HG02588 (cell line): ENCODE measurements at regions not wholly inside any gene's neighbourhood (a gene's known extent, or its start where the extent isn't known, plus 50 kb on each side); places are given as distances from the start of the nearest gene placed in this dataset.
"Not testable (repeated sequence)": the region's sequence is repeated elsewhere in the genome, so short reads cannot be mapped to it uniquely, and the experiment has no call there.

Experiments
- ATAC-seq: cut with Tn5 transposase; IDR thresholded peaks from one replicate; pipeline ENCODE4 v1.9.1; 2021; ENCODE audit warnings: mild to moderate bottlenecking, moderate library complexity; ENCODE audit not compliant: unreplicated experiment

DNA sequence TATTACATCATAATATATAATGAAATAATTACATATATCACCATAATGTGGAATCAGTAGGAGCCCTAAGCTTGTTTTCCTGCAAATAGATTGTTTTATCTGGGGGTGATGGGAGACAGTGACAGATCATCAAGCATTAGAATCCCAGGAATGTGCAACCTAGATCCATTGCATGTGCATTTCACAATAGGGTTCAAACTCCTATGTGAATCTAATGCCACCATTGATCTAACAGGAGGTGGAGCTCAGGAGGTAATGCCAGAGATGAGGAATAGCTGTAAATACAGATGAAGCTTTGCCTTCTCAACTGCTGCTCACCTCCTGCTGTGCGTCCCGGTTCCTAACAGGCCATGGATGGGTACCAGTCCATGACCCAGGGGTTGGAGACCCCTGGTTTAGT lies 63.8 kb upstream of the CHORDC1 start:
- no peak for ATAC-seq

DNA sequence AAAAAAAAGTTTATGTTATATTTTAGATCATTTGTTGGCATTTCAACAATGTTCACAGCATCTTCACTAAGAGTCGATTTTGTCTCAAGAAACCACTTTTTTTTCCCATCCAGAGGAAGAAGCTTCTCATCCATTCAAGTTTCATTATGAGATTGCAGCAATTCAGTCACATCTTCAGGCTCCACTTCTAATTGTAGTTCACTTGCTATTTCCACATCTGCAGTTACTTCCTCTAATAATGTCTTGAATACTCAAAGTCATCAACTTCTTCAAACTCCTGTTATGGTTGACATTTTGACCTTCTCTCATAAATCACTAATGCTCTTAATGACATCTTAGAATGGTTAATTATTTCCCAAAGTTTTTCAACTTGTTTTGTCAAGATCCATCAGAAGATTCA lies 61.3 kb upstream of the CHORDC1 start:
- ATAC-seq, result no peak

DNA sequence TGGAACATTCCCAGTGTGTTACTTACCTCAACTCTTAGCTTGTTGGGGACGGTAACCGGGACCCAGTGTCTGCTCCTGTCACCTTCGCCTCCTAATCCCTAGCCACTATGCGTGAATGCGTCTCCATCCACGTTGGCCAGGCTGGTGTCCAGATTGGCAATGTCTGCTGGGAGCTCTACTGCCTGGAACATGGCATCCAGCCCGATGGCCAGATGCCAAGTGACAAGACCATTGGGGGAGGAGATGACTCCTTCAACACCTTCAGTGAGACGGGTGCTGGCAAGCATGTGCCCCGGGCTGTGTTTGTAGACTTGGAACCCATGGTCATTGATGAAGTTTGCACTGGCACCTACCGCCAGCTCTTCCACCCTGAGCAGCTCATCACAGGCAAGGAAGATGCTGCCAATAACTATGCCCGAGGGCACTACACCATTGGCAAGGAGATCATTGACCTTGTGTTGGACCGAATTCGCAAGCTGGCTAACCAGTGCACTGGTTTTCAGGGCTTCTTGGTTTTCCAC lies 59.8 kb upstream of the CHORDC1 start:
- not testable (repeated sequence) for ATAC-seq

DNA sequence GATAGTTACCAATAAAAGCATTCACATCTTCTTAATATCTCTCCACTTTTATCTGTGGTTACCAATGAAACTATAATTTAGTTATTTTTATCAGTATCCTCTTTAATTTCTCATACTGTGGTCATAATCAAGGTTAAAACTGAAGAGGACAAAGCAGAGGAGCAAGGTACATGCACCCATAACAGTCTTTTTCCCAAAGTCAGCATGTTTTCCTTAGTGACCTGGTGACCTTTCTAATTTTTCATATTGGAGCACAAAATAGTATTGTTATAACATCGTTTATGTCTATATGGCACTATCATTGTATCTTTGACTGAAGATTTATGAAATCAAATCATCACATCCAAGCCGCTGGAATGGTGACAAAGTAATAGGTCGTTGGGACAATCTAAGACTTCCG lies 51.5 kb upstream of the CHORDC1 start:
- ATAC-seq, result no peak
